Amygdala (tissue), 56 donors: ENCODE measurements at regions not wholly inside any gene's neighbourhood (a gene's known extent, or its start where the extent isn't known, plus 50 kb on each side); places are given as distances from the start of the nearest gene placed in this dataset.

Experiments
- DNase-seq, 56 donors: peaks; one replicate each; lab custom pipeline; 2025; lab: John Stamatoyannopoulos, UW

- no peak for DNase-seq
These were observed 218.5 kb upstream of the HDAC4 start for GRCh38 chr2:239619369-239619768.

DNA sequence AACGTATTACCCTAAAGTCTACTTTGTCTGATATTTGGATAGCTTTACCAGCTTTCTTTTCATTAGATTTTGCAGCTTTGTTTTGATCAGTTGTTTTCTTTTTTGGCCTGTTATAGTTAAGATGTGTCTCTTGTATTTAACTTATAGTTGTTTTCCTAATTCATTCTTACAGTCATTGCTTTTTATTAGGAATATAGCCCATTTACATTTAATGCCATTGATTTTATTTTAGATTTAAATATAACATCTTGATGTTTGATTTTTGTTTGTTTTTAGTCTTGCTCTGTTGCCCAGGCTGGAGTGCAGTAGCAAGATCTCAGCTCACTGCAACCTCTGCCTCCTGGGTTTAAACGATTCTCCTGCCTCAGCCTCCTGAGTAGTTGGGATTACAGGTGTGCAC lies 215.9 kb upstream of the HDAC4 start:
- no peak for DNase-seq

DNA sequence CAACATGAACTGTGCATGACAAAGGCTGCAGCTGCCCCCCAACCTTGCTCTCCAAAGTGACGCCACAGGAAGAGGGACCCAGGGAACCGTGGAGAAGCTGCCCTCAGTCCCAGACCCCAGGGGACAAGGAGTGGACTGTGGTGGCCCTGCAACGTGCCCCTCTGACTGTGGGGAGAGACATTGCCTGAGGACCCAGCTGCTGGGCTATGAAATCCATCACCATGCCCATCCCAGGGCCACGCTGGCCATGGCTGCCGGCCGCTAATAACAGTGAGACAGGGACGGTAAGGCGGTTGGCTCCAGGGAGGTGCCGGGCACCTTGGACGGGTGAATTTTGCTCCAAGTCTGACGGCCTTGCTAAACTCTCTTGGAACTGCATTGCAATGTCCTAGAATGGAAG lies 211.3 kb upstream of the HDAC4 start:
- no peak for DNase-seq

GRCh38 chr2:239611222-239611795 lies 210.5 kb upstream of the HDAC4 start:
- no peak for DNase-seq

- DNase-seq, result no peak
These were observed 209.8 kb upstream of the HDAC4 start for GRCh38 chr2:239610457-239611221.

DNA sequence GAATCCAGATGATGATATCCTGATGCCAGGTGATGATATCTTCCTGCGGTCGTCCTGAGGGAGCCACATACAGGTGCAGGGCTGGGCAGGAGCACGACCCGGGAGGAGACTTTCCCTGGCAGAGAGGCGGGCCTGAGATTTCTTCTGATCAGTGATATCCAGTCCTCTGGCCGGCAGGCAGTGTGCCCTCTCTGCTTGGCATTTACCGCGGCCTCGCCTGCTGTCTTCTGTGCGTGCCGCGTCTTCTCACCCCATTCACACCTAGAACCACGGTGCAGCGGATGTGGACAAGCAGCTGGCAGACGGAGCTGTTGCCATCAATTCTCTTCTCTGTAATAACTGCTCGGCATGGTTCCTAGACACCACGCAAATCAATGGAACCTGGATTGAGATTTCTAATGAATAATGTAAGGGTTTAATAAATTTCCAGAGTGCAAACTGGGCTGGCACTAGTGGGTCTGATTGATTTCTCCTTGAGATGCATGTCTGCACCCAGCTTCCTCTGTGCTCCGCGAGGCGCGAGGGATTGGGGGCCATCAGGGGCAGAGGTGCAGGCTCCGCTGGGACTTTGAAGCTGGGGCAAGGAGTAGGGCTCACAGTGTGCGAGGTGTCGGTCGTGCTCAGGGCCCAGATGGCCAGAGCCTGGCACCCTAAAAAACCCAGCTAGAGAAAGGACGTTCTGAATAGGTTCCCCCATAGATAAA lies 208.9 kb upstream of the HDAC4 start:
- DNase-seq, result no peak

- DNase-seq, result peak in 3 of 56 donors; percentile 18 to 38 (median 24)
These were observed 208.3 kb upstream of the HDAC4 start for GRCh38 chr2:239609162-239609561.

DNA sequence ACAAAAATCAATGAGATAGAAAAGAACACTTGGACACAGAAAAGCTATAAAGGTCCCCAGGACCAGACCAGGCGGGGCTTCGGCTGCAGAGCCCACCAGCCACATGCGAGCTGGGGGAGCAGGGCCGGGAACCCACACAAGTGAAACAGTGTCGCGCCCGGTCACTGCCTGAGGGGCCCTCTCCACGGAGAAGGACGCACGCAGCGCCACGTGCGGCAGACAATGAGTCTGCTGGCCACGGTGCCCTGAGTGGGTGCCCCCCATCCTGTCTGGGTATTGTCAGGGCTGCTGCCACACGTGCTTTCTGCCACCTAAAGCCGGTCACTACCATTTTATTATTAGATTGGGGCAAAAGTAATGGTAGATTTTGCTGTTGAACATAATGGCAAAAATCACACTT lies 207.9 kb upstream of the HDAC4 start:
- no peak for DNase-seq

GRCh38 chr2:239608260-239608659 lies 207.4 kb upstream of the HDAC4 start:
- DNase-seq, result no peak

GRCh38 chr2:239607517-239608191 lies 206.8 kb upstream of the HDAC4 start:
- no peak for DNase-seq

DNA sequence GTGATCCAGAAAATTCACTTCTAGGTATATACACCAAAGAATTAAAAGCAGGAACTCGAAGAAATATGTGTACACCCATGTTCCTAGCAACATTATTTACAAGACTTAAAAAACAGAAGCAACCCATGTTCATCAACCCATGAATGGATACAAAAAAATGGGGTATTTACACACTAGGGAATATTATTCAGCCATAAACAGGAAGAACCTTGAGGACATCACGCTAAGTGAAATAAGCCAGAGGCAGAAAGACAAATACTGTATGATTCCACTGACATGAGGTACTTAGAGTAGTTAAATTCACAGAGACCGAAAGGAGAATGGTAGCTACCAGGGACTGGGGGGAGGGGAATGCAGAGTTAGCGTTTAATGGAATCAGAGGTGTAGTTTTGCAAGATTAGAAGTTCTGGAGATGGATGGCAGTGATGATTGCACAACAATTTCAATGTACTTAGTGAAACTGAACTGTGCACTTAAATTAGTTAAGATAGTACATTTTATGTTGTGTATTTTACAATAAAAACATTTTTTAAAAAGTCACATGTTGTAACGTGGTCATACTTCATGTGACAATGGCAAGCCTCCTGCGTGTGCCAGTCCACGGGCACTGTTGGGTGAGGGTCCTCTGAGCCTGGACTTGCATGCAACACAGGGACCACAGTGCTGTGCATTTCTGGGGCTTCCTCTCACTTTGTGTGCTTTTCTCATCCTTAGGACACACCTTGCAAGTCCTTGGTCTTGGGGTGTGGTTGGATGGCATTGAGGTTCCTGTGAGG lies 206.1 kb upstream of the HDAC4 start:
- DNase-seq, result no peak

DNA sequence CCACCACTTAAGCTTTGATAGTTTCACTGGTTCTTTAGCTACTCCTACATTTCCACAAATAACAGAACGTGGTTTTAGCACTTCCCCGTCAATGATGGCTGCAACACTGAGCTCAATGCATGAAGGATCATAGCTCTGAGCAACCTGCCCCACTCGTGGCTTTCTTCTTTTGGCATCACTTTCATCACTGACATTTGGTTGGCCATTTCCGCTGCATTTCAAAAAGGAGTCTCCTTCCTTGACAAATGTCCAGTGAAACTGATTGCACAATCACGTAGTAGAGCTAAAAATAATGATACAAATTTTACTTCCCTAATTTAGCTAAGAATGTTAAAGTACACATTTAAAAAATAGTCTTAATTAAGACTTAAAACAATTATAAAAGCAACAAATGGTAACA lies 205.2 kb upstream of the HDAC4 start:
- DNase-seq, result peak in 3 of 56 donors; percentile 23 to 43 (median 23)

DNA sequence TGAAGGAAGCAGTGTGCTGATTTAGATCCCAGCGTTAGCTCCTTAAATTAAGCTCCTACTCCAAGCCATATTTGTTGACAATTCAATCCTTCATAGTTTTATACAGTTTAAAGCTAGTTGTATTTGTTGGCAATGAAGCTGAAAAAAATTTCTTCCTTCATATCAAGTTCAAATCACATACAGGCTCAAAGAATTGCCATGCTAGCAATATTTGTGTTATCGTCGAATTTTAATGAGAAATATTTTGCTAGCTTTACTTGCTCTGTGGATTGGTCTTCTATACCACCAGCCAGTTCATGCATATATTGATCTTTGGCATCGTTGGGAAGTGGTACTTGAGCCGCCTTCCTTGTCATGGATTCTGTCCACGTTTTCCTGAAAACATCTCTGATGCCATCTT lies 204.6 kb upstream of the HDAC4 start:
- DNase-seq, result no peak

DNA sequence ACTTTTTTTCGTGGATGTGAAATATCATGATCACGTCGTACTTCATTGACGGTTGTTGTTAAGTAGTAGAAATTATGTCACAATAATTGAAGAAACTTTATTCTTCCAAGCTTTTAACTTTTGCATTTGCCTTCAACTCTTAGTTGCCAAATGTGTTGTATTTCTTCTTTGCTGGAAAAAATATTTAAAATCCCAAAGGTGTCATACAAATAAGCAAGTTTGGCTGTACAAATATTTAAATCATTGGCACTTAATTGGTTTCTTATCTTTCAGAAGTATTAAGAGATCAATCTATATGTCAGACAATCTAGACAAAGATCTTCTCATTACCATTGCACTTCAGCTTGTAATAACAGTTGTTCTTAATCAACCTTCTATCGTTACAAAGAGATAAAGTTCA lies 204.0 kb upstream of the HDAC4 start:
- DNase-seq, result no peak

GRCh38 chr2:239603411-239604356 lies 202.9 kb upstream of the HDAC4 start:
- DNase-seq, result no peak

GRCh38 chr2:239602290-239603282 lies 201.8 kb upstream of the HDAC4 start:
- no peak for DNase-seq

DNA sequence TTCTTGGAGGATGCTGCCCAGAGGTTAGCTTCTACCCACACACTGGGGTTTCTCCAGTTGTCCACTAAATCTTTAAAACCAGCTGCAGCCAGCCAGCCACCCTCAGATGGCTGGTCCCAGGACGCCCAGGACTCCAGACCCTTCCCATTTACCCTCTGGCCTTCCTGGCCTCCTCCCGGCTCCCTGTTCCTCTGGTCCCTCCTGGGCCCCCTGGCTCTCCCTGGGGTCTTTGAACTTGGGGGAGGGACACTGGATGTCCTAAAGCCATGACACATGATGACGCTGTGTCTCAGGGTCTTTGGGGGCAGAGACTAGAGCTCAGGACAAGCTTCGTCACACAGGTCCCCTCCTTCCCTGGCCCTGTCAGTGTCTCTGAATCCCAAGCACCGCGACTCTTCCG lies 201.1 kb upstream of the HDAC4 start:
- no peak for DNase-seq

DNA sequence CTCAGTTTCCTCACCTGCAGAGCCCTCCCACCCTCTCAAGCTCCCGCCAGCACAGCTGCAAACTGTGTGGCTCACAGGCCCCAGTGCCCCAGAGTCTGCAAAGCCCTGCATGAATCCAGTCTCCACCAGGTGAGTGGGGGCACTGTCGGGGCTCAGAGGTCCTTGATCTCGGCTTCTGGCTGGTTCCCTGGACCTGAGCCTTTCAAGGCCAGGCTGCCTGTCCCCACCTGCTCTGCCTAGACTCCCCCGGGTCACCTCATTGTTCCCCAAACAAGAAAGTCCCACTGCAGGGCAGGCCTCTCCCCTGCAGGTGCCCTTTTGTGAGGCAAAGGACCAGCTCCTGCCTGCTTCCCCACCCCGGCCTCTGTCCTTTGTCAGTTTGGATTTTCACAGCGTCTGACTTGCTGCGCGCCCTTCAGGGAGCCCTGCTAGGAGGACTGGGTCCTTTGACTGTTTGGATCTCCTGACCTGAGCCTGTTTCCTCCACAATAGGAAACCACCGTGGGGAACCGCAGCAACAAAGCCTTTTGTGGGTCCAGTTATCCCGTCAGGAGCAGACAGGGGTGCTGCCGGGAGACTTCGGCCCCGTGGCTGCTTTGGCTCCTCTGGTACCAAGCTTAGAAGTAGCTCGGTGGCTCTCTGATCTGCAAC lies 200.5 kb upstream of the HDAC4 start:
- no peak for DNase-seq
